Kidney (tissue), 13 donors: ENCODE measurements at regions not wholly inside any gene's neighbourhood (a gene's known extent, or its start where the extent isn't known, plus 50 kb on each side); places are given as distances from the start of the nearest gene placed in this dataset.

ENCODE experiments used
- DNase-seq, 5 donors: peaks; one replicate each; pipeline ENCODE4 v3.0.0-alpha.2; 2013 to 2020
- FAIRE-seq: peaks from 2 replicates; lab custom pipeline; 2012; peaks lifted over from hg19 to GRCh38; lab: Jason Lieb, UNC
- H3K27ac ChIP-seq, 2 donors: one replicate each; pipeline ENCODE4 v1.7.0; 2013; ENCODE audit warnings: low read depth in 2 of 2, low read length in 2 of 2, inconsistent platforms in 1 of 2
- H3K27me3 ChIP-seq: one replicate; pipeline ENCODE4 v1.7.1; 2013; ENCODE audit warnings: low read length, inconsistent platforms; ENCODE audit not compliant: control insufficient read depth, insufficient read depth
- H3K36me3 ChIP-seq, 3 donors: one replicate each; pipeline versions ENCODE4 v1.7.0 to v1.7.1; 2013; ENCODE audit warnings: low read length in 3 of 3, control low read depth in 1 of 3, inconsistent platforms in 1 of 3; ENCODE audit not compliant: insufficient read depth in 3 of 3, control insufficient read depth in 2 of 3
- H3K4me1 ChIP-seq, 3 donors: one replicate each; pipeline versions ENCODE4 v1.7.0 to v1.7.1; 2013; ENCODE audit warnings: low read length in 3 of 3, inconsistent platforms in 1 of 3, low read depth in 1 of 3; ENCODE audit not compliant: control insufficient read depth in 2 of 3, insufficient read depth in 2 of 3
- H3K4me3 ChIP-seq, 3 donors: one replicate each; pipeline versions ENCODE4 v1.7.0 to v1.8.1; 2013; ENCODE audit warnings: low read length in 3 of 3, control low read depth in 1 of 3, inconsistent platforms in 1 of 3
- H3K9ac ChIP-seq, 3 donors: one replicate each; pipeline versions ENCODE4 v1.7.0 to v1.7.1; 2013; ENCODE audit warnings: low read length in 3 of 3, control low read depth in 1 of 3, inconsistent platforms in 1 of 3
- H3K9me3 ChIP-seq, 3 donors: one replicate each; pipeline versions ENCODE4 v1.7.0 to v1.7.1; 2013; ENCODE audit warnings: low read length in 3 of 3, control low read depth in 1 of 3, inconsistent platforms in 1 of 3; ENCODE audit not compliant: control insufficient read depth in 2 of 3, insufficient read depth in 1 of 3
- intact Hi-C: fragments of 100-400 bp; cut with DNase I; formaldehyde crosslinking; loops from one replicate; pipeline ENCODE4 v1.11.1; 2022
- TF ChIP-seq, protein P1 (sequence below): IDR thresholded peaks from 3 replicates; pipeline ENCODE4 v1.5.1; 2012; ENCODE audit warnings: mild to moderate bottlenecking, moderate library complexity, borderline replicate concordance; ENCODE audit not compliant: insufficient read depth; ENCODE audit errors: extremely low read depth
- donor health status: control.
- donor health status: control.
- donor health status: control.
- donor health status: control.
- donor health status: control.
- donor health status: DM: yes; HTN: yes; CAD: no.
- donor health status: Normal renal cell carcinoma (clear cell type).

- intact Hi-C loops, result no loop called here
- H3K4me1 ChIP-seq, result no peaks in the 10 kb centered on the region
- H3K36me3 ChIP-seq, result no peaks in the 10 kb centered on the region
- no peaks in the 10 kb centered on the region for H3K9me3 ChIP-seq
- TF ChIP-seq, protein P1, sequence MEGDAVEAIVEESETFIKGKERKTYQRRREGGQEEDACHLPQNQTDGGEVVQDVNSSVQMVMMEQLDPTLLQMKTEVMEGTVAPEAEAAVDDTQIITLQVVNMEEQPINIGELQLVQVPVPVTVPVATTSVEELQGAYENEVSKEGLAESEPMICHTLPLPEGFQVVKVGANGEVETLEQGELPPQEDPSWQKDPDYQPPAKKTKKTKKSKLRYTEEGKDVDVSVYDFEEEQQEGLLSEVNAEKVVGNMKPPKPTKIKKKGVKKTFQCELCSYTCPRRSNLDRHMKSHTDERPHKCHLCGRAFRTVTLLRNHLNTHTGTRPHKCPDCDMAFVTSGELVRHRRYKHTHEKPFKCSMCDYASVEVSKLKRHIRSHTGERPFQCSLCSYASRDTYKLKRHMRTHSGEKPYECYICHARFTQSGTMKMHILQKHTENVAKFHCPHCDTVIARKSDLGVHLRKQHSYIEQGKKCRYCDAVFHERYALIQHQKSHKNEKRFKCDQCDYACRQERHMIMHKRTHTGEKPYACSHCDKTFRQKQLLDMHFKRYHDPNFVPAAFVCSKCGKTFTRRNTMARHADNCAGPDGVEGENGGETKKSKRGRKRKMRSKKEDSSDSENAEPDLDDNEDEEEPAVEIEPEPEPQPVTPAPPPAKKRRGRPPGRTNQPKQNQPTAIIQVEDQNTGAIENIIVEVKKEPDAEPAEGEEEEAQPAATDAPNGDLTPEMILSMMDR, result no peak
- FAIRE-seq (no peak), DNase-seq (no peak)
- H3K9ac ChIP-seq, result no peak overlapping the region
- H3K4me3 ChIP-seq, result no peak overlapping the region
- H3K27me3 ChIP-seq, result no peaks in the 10 kb centered on the region
- H3K27ac ChIP-seq, result no peak overlapping the region
Observed at GRCh38 chr5:144644317-144644716, 473.6 kb downstream of the KCTD16 start.

DNA sequence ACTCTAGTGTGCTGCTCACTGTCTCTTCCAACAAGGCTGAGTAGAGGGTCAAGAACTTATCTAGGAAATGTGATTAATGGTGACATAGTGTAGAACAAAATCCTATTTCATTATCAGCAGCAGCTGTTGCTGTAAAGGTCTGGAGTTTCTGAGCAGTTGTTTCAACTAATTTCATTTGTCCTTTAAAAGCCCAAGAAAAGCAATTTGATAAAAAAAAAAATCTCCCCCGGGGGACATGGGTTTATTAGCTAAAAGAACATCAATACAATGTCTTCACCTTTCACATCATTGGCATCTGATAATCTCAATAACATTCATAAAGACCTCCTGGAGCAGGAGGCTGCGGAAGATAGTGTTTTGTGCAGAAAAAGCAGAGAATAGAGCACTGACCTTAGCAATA, 468.1 kb downstream of the KCTD16 start:
- no peaks in the 10 kb centered on the region for H3K27me3 ChIP-seq
- DNase-seq (no peak), FAIRE-seq (no peak)
- H3K27ac ChIP-seq, result no peak overlapping the region
- intact Hi-C loops, result no loop called here
- TF ChIP-seq, protein P1, result no peak
- H3K9ac ChIP-seq, result no peak overlapping the region
- H3K9me3 ChIP-seq, result peaks cover 0 to 13% (median 2%) of the 10 kb centered on the region in 3 donors
- H3K36me3 ChIP-seq, result no peaks in the 10 kb centered on the region
- H3K4me1 ChIP-seq, result no peaks in the 10 kb centered on the region
- no peak overlapping the region for H3K4me3 ChIP-seq

- FAIRE-seq, result no peak
- Histone ChIP-seq H3K9ac (no peak overlapping the region), H3K27ac (no peak overlapping the region), H3K4me3 (no peak overlapping the region), H3K27me3 (no peaks in the 10 kb centered on the region), H3K9me3 (peaks cover 0 to 27% (median 2%) of the 10 kb centered on the region in 3 donors), H3K36me3 (no peaks in the 10 kb centered on the region), H3K4me1 (no peaks in the 10 kb centered on the region)
- no peak for DNase-seq
- intact Hi-C loops, result no loop called here
- TF ChIP-seq, protein P1, result no peak
Observed at GRCh38 chr5:144634138-144634537, 463.5 kb downstream of the KCTD16 start.

DNA sequence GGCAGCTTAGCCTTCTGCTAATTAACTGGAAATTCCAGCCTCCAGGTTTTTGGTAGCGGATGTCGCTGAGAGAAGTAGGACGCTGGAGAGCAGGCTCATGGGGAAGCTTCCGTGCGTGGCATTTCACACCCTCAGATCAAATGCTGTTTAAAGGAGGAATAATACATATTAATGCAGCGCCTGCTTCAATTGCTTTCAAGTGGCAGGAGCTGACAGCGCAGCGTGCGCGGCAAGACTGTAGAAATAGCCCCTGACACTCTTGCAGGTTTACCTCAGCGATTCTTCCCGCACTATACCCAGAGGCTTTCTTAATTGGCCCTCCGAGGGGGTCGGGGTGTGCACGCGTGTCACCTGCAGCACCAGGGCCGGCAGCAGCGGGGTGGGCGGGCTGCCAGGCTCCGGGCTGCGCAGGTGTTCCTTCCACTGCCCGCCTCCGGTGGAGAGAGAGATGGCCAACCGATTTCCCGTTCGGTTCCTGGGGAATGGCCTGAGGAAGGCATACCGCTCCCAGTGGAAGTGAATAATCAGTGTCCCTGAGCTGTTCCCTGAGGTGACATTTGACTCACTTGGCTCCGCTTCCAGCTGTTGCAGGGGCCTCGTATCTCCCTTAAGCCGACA, 427.9 kb downstream of the KCTD16 start:
- TF ChIP-seq, protein P1, result no peak
- intact Hi-C loops, result no loop called here
- peak; percentile 39 to 68 (median 55) for DNase-seq

More for the DNA sequence above, 427.9 kb downstream of the KCTD16 start:
- no peak overlapping the region for H3K27ac ChIP-seq
- no peaks in the 10 kb centered on the region for H3K4me1 ChIP-seq
- H3K9ac ChIP-seq, result peak overlapping the region in 1 of 3 donors; percentile 34
- peak overlapping the region in 2 of 3 donors; percentile 6 to 49 for H3K4me3 ChIP-seq
- no peaks in the 10 kb centered on the region for H3K9me3 ChIP-seq
- H3K36me3 ChIP-seq, result no peaks in the 10 kb centered on the region
- no peak for FAIRE-seq
- H3K27me3 ChIP-seq, result no peaks in the 10 kb centered on the region
